GM10266 (cell line): ENCODE measurements at regions not wholly inside any gene's neighbourhood (a gene's known extent, or its start where the extent isn't known, plus 50 kb on each side); places are given as distances from the start of the nearest gene placed in this dataset.

Experiments
- DNase-seq: peaks from one replicate; pipeline ENCODE4 v3.0.0; 2012; ENCODE audit errors: extremely low spot score
- TF ChIP-seq, protein P1 (sequence below): IDR thresholded peaks from 2 replicates; pipeline ENCODE4 v1.5.1; 2012; ENCODE audit warnings: mild to moderate bottlenecking, low read depth; ENCODE audit not compliant: control insufficient read depth, insufficient read depth; ENCODE audit errors: missing control alignments

DNA sequence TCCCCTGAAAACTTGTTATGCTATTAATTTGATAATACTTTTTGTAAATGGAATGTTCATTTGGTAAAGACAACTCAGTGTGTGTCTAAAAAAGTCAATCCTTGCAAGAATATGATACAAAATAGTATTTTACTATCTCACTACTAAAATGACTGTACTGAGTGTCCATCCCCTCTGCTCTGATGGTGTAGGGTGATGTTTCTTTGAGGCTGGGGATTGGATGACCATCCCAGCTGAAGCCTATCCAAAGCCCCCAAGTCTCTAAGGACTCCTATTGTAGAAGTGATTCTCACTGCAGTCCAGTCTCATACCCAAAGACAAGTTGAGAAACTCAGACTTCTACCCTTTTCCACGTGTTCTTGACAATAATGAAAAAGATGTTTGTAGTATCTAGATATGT, 1128.4 kb downstream of the BCL11B start:
- TF ChIP-seq, protein P1, sequence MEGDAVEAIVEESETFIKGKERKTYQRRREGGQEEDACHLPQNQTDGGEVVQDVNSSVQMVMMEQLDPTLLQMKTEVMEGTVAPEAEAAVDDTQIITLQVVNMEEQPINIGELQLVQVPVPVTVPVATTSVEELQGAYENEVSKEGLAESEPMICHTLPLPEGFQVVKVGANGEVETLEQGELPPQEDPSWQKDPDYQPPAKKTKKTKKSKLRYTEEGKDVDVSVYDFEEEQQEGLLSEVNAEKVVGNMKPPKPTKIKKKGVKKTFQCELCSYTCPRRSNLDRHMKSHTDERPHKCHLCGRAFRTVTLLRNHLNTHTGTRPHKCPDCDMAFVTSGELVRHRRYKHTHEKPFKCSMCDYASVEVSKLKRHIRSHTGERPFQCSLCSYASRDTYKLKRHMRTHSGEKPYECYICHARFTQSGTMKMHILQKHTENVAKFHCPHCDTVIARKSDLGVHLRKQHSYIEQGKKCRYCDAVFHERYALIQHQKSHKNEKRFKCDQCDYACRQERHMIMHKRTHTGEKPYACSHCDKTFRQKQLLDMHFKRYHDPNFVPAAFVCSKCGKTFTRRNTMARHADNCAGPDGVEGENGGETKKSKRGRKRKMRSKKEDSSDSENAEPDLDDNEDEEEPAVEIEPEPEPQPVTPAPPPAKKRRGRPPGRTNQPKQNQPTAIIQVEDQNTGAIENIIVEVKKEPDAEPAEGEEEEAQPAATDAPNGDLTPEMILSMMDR, result no peak
- DNase-seq, result no peak

DNA sequence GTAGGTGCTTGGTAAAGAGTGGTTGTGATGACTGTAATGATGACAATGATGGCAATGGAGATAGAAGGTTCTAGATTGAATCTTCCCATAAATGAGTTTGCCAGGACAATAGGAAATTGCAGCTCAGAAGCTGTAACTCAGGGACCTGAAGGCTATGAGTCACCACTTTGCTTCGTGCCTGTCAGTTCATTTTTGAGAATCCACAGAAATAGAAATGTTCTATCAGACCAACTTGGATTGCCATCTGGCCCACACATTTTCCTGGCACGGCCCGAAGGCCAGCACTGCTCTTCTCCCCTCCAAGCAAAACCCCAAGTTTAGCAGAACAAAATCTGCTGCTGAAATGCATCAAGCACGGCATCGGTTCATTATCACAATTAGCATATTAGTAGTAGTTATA, 1127.0 kb downstream of the BCL11B start:
- TF ChIP-seq, protein P1, result no peak
- DNase-seq, result no peak

- TF ChIP-seq, protein P1, result no peak
- no peak for DNase-seq
Measured at GRCh38 chr14:98146416-98146815, 1125.6 kb downstream of the BCL11B start.

GRCh38 chr14:98154254-98154653, 1117.7 kb downstream of the BCL11B start:
- no peak for DNase-seq
- TF ChIP-seq, protein P1, result no peak

GRCh38 chr14:98156411-98156810, 1115.6 kb downstream of the BCL11B start:
- TF ChIP-seq, protein P1, result no peak
- DNase-seq, result no peak

DNA sequence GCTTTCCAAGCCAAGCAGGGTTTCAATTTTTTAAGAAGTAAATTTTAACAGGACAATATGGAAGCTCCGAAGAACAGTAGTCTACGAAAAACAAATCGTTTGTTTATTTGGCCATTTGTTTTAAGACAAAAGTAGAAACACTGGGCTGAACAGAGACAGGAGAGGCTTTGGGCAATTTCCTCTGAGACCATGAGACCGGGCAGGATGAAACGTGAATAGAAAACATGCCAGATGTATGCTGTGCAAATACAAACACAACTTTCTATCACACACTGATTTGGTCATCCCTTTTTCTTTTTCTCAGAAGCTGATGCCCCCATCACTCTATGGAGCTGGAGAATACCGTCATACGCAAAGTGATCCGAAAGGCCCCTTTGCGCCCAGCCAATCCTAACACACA, 1111.1 kb downstream of the BCL11B start:
- TF ChIP-seq, protein P1, result no peak
- no peak for DNase-seq

GRCh38 chr14:98161356-98161755, 1110.6 kb downstream of the BCL11B start:
- no peak for DNase-seq
- TF ChIP-seq, protein P1, result no peak
